ENCODE measurements at regions not wholly inside any gene's neighbourhood (a gene's known extent, or its start where the extent isn't known, plus 50 kb on each side); places are given as distances from the start of the nearest gene placed in this dataset.

- DNase-seq, result no peak
- H3K4me1 ChIP-seq, result no peaks in the 10 kb centered on the region
Measured at GRCh38 chr4:141797966-141798365, 161.6 kb downstream of the IL15 start.

DNA sequence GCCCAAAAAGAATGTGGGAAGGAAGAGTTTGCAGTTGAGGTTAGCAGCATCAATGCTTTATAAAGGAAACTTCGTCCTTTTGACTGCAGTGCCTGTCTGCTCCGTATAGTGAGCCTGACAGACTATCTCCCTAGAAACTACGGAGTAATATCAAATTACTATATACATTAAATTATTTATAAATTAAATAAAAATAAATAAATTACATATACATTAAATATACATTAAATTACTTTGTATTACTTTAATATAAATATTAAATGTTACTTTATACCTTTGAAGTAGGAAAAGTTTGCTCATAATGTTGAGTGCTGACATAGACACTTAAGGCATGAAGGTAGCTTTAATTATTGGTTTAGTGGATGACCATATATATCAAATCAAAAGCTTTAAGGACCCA lies 165.2 kb downstream of the IL15 start:
- no peak overlapping the region for H3K27ac ChIP-seq
- H3K36me3 ChIP-seq (ENCODE audit: low read depth, missing control alignments), result no peaks in the 10 kb centered on the region
- DNase-seq, result no peak
- no peak overlapping the region for H3K4me3 ChIP-seq
- no peaks in the 10 kb centered on the region for H3K27me3 ChIP-seq
- 88 to 99% methylated on average over 3 of the region's 3 CpGs for WGBS, 2 donors
- intact Hi-C loops (cut with DNase I; ENCODE audit: low total_unique reads), result no loop called here
- no peaks in the 10 kb centered on the region for H3K9me3 ChIP-seq
- no peak for TF ChIP-seq CTCF (IDR thresholded peaks at IDR 0.05)
- no peak for TF ChIP-seq POLR2A (IDR thresholded peaks at IDR 0.05)
- H3K4me1 ChIP-seq, result no peaks in the 10 kb centered on the region

More at GRCh38 chr4:141797966-141798365, 161.6 kb downstream of the IL15 start:
- no peaks in the 10 kb centered on the region for H3K27me3 ChIP-seq
- H3K27ac ChIP-seq, result no peak overlapping the region
- TF ChIP-seq POLR2A (IDR thresholded peaks at IDR 0.05) (no peak), CTCF (IDR thresholded peaks at IDR 0.05) (no peak)
- no peak overlapping the region for H3K4me3 ChIP-seq
- no peaks in the 10 kb centered on the region for H3K9me3 ChIP-seq
- intact Hi-C loops (cut with DNase I; ENCODE audit: low total_unique reads), result no loop called here
- WGBS, 2 donors, result 93 to 97% methylated on average over 2 of the region's 2 CpGs
- no peaks in the 10 kb centered on the region for H3K36me3 ChIP-seq (ENCODE audit: low read depth, missing control alignments)

DNA sequence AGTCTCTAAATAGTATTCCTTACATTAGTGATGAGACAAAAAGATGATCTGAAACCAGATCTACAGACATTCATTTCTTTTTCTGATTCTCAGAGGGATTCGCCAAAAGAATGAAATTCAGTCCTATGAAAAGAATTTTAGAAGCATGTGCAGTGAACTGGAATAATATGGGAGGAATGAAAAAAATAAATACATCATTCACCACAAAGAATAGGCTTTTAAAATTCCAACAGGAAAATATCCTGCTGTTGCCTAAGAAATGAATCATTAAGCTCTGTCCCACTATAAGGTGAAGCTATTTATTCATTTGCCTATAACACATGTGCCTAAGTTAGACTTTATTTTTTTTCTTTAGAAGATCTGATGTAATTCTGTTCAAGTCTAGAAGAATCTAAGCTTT lies 165.9 kb downstream of the IL15 start:
- no peak overlapping the region for H3K4me3 ChIP-seq
- H3K9me3 ChIP-seq, result no peaks in the 10 kb centered on the region
- intact Hi-C loops (cut with DNase I; ENCODE audit: low total_unique reads), result no loop called here
- WGBS, 2 donors, result 89 to 95% methylated on average over 1 of the region's 1 CpG
- no peaks in the 10 kb centered on the region for H3K4me1 ChIP-seq
- no peaks in the 10 kb centered on the region for H3K36me3 ChIP-seq (ENCODE audit: low read depth, missing control alignments)
- H3K27ac ChIP-seq, result no peak overlapping the region
- DNase-seq, result no peak
- TF ChIP-seq CTCF (IDR thresholded peaks at IDR 0.05), result no peak
- TF ChIP-seq POLR2A (IDR thresholded peaks at IDR 0.05), result no peak
- no peaks in the 10 kb centered on the region for H3K27me3 ChIP-seq

DNA sequence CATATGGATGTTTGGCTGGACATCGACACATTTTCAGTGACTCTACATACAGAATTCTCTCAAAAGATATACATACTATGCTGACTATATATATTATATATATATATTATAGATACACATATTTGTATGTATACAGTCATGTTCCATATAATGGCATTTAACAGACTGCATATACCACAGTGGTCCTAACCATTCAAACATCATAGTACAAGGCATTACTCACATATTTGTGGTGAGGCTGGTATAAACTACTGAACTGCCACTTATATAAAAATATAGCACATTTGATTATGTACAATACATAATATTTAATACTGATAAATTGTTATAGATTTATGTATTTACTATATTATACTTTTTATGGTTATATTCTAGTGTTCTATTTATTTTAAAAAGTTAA lies 168.5 kb downstream of the IL15 start:
- intact Hi-C loops (cut with DNase I; ENCODE audit: low total_unique reads), result no loop called here

More for the DNA sequence above, 168.5 kb downstream of the IL15 start:
- 67 to 100% methylated on average over 1 of the region's 1 CpG for WGBS, 2 donors
- TF ChIP-seq CTCF (IDR thresholded peaks at IDR 0.05), result no peak
- TF ChIP-seq POLR2A (IDR thresholded peaks at IDR 0.05), result no peak
- Histone ChIP-seq H3K4me3 (no peak overlapping the region), H3K27me3 (no peaks in the 10 kb centered on the region), H3K36me3 (ENCODE audit: low read depth, missing control alignments) (no peaks in the 10 kb centered on the region), H3K9me3 (no peaks in the 10 kb centered on the region), H3K27ac (no peak overlapping the region), H3K4me1 (no peaks in the 10 kb centered on the region)
- DNase-seq, result no peak
